ENCODE measurements at regions not wholly inside any gene's neighbourhood (a gene's known extent, or its start where the extent isn't known, plus 50 kb on each side); places are given as distances from the start of the nearest gene placed in this dataset.

DNA sequence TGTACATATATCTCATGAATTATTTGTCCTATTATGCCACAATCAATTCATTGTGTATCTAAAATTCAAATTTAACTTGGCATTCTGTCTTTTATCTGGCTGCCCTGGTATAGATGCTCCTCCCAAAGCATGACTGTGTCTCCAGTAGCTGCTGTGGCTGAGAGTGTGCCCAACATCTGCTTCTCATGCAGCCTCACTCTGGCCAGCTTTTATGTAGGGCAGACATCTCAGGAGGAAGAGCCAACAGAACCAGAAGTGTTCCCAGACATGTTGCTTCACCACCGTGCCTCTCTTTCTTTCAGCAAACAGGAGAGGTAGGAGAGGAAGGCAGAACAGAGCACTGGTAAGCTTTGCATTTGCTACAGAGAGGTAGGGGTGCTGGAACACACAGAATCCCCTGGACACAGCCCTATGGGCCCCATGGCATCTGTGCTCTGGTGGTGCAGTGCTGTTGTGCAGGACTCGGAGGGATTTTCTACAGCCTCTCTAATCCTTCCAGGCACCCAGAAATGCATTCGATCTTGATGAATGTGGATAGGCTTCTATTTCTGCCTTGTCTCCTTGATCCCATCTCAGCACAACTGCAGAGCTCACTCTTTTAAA lies 637.1 kb downstream of the UTRN start:
- TF ChIP-seq POLR2A (IDR thresholded peaks at IDR 0.05): no peak
- TF ChIP-seq, protein P1, sequence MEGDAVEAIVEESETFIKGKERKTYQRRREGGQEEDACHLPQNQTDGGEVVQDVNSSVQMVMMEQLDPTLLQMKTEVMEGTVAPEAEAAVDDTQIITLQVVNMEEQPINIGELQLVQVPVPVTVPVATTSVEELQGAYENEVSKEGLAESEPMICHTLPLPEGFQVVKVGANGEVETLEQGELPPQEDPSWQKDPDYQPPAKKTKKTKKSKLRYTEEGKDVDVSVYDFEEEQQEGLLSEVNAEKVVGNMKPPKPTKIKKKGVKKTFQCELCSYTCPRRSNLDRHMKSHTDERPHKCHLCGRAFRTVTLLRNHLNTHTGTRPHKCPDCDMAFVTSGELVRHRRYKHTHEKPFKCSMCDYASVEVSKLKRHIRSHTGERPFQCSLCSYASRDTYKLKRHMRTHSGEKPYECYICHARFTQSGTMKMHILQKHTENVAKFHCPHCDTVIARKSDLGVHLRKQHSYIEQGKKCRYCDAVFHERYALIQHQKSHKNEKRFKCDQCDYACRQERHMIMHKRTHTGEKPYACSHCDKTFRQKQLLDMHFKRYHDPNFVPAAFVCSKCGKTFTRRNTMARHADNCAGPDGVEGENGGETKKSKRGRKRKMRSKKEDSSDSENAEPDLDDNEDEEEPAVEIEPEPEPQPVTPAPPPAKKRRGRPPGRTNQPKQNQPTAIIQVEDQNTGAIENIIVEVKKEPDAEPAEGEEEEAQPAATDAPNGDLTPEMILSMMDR (IDR thresholded peaks at IDR 0.05): no peak
